ENCODE measurements at regions not wholly inside any gene's neighbourhood (a gene's known extent, or its start where the extent isn't known, plus 50 kb on each side); places are given as distances from the start of the nearest gene placed in this dataset.

DNA sequence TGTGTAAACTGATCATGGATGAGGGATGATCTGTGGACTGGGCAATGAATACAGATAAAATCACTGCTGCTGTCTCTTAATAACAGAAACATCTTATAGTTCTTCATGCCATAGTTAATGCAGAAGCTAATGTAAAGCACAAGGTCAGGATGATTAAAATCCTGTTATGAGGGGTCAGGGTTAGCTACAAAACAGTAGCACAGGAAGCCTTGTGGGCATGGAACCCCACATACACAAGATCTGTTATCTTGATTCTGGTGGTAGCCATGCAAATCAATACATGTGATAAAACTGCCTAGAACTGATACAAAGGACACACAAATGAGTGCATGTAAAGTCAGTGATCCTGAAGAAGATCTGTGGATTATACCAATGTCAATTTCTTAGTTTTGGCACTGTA is 96.4 kb downstream of the KLF12 start:
- no peaks in the 10 kb centered on the region for H3K9me3 ChIP-seq (ENCODE audit: control insufficient read depth, insufficient read depth, low read length)
- H3K18ac ChIP-seq (ENCODE audit: low read depth, low read length), result no peak overlapping the region
- in situ Hi-C loops (cut with MboI; ENCODE audit: low sequenced_read_pairs), result no loop called here
- no peaks in the 10 kb centered on the region for H3K27me3 ChIP-seq (ENCODE audit: control insufficient read depth, insufficient read depth, low read length)
- intact Hi-C loops (cut with micrococcal nuclease), result no loop called here
- no peak overlapping the region for H4K5ac ChIP-seq (ENCODE audit: low read depth, low read length)
- dilution Hi-C loops (cut with HindIII; ENCODE audit: low sequenced_read_pairs, unreplicated experiment), result no loop called here
- H3K14ac ChIP-seq (replicated peaks; ENCODE audit: low read depth, low read length), result no peak overlapping the region
- no peak overlapping the region for H2BK5ac ChIP-seq (ENCODE audit: low read depth, low read length, poor library complexity, severe bottlenecking)
- no peak overlapping the region for H4K91ac ChIP-seq (ENCODE audit: insufficient read depth, low read depth, low read length)
- H4K20me1 ChIP-seq (ENCODE audit: insufficient read depth, low read length), result peaks cover 19% of the 10 kb centered on the region; the same call in 1 of the 2 replicates
- H2AFZ ChIP-seq (replicated peaks; ENCODE audit: low read length, poor library complexity), result no peak overlapping the region
- no peak overlapping the region for H3K4me3 ChIP-seq (ENCODE audit: insufficient read depth, low read depth, low read length)
- no peak overlapping the region for H3K27ac ChIP-seq (ENCODE audit: insufficient read depth, low read length)
- H4K8ac ChIP-seq (ENCODE audit: low read depth in 2 of 2, low read length in 2 of 2), result no peak overlapping the region
- DNase-seq, result no peak
- H3K9me1 ChIP-seq (ENCODE audit: insufficient read depth, low read length), result peaks cover 7% of the 10 kb centered on the region
- peaks cover 23 to 61% of the 10 kb centered on the region in 2 experiments for H3K79me1 ChIP-seq (ENCODE audit: low read depth in 1 of 2, low read length in 2 of 2)
- ChIA-PET CTCF (no interaction called here), POLR2A (ENCODE audit: unreplicated experiment) (no interaction called here)
- no peak overlapping the region for H2BK120ac ChIP-seq (ENCODE audit: low read depth, low read length)
- H3K4me1 ChIP-seq (ENCODE audit: control insufficient read depth, insufficient read depth, low read length), result peaks cover 2% of the 10 kb centered on the region; the same call in 1 of the 2 replicates
- H2AK5ac ChIP-seq (ENCODE audit: low read depth, low read length), result no peak overlapping the region
- H3K36me3 ChIP-seq (ENCODE audit: control insufficient read depth, insufficient read depth, low read length), result no peaks in the 10 kb centered on the region
- H3K56ac ChIP-seq (ENCODE audit: extremely low read depth, insufficient read depth, low read length), result no peak overlapping the region
- H2BK20ac ChIP-seq (ENCODE audit: low read depth, low read length), result no peak overlapping the region
- TF ChIP-seq RFX5 (IDR thresholded peaks at IDR 0.05; ENCODE audit: low read depth, low read length) (no peak), MAFK (IDR thresholded peaks at IDR 0.05; ENCODE audit: low read depth, low read length) (no peak), MXI1 (IDR thresholded peaks at IDR 0.05; ENCODE audit: borderline replicate concordance, low read depth, low read length) (no peak), BHLHE40 (IDR thresholded peaks at IDR 0.05; ENCODE audit: low read depth, low read length) (no peak), MAZ (IDR thresholded peaks at IDR 0.05; ENCODE audit: borderline replicate concordance, low read depth, low read length) (no peak), FOS (IDR thresholded peaks at IDR 0.05; ENCODE audit: low read depth, low read length) (no peak), POLR2A (IDR thresholded peaks at IDR 0.05; ENCODE audit: low read depth, low read length) (no peak), CEBPB (IDR thresholded peaks at IDR 0.05; ENCODE audit: low read depth, low read length) (no peak), NFE2L2 (IDR thresholded peaks at IDR 0.05; ENCODE audit: low read depth, low read length) (no peak), RCOR1 (IDR thresholded peaks at IDR 0.05; ENCODE audit: insufficient replicate concordance, low read length) (no peak), RAD21 (IDR thresholded peaks at IDR 0.05; ENCODE audit: low read length) (no peak), CHD1 (IDR thresholded peaks at IDR 0.05; ENCODE audit: low read depth, low read length) (no peak), SMC3 (IDR thresholded peaks at IDR 0.05; ENCODE audit: low read depth, low read length) (no peak)
- TF ChIP-seq, protein P1, sequence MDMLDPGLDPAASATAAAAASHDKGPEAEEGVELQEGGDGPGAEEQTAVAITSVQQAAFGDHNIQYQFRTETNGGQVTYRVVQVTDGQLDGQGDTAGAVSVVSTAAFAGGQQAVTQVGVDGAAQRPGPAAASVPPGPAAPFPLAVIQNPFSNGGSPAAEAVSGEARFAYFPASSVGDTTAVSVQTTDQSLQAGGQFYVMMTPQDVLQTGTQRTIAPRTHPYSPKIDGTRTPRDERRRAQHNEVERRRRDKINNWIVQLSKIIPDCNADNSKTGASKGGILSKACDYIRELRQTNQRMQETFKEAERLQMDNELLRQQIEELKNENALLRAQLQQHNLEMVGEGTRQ (IDR thresholded peaks at IDR 0.05; ENCODE audit: low read depth, low read length), result no peak
- TF ChIP-seq, protein P2, sequence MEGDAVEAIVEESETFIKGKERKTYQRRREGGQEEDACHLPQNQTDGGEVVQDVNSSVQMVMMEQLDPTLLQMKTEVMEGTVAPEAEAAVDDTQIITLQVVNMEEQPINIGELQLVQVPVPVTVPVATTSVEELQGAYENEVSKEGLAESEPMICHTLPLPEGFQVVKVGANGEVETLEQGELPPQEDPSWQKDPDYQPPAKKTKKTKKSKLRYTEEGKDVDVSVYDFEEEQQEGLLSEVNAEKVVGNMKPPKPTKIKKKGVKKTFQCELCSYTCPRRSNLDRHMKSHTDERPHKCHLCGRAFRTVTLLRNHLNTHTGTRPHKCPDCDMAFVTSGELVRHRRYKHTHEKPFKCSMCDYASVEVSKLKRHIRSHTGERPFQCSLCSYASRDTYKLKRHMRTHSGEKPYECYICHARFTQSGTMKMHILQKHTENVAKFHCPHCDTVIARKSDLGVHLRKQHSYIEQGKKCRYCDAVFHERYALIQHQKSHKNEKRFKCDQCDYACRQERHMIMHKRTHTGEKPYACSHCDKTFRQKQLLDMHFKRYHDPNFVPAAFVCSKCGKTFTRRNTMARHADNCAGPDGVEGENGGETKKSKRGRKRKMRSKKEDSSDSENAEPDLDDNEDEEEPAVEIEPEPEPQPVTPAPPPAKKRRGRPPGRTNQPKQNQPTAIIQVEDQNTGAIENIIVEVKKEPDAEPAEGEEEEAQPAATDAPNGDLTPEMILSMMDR (conservative IDR thresholded peaks at IDR 0.05; ENCODE audit: low read depth, low read length), result no peak
- TF ChIP-seq, protein P3, sequence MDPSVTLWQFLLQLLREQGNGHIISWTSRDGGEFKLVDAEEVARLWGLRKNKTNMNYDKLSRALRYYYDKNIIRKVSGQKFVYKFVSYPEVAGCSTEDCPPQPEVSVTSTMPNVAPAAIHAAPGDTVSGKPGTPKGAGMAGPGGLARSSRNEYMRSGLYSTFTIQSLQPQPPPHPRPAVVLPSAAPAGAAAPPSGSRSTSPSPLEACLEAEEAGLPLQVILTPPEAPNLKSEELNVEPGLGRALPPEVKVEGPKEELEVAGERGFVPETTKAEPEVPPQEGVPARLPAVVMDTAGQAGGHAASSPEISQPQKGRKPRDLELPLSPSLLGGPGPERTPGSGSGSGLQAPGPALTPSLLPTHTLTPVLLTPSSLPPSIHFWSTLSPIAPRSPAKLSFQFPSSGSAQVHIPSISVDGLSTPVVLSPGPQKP (IDR thresholded peaks at IDR 0.05; ENCODE audit: borderline replicate concordance, low read depth, low read length), result no peak
- no peak for ATAC-seq (ENCODE audit: low read depth)
- no peak overlapping the region for H3K23ac ChIP-seq (ENCODE audit: low read depth, low read length)
- no TSS peak for BruUV-seq (replicated peaks)
- H2BK15ac ChIP-seq (ENCODE audit: low read depth, low read length), result no peak overlapping the region
- H3K4ac ChIP-seq (ENCODE audit: low read depth, low read length), result no peak overlapping the region
- no peak overlapping the region for H2AK9ac ChIP-seq (replicated peaks; ENCODE audit: low read depth, low read length, poor library complexity)
- no peak overlapping the region for H3K4me2 ChIP-seq (ENCODE audit: low read depth, low read length)
- no peak overlapping the region for H3K9ac ChIP-seq (ENCODE audit: low read depth, low read length)
